ENCODE measurements at regions not wholly inside any gene's neighbourhood (a gene's known extent, or its start where the extent isn't known, plus 50 kb on each side); places are given as distances from the start of the nearest gene placed in this dataset.

GRCh38 chr2:187055463-187055862, 206.5 kb upstream of the ZSWIM2 start:
- TF ChIP-seq CTCF (IDR thresholded peaks at IDR 0.05) = no peak
- TF ChIP-seq POLR2A (IDR thresholded peaks at IDR 0.05) = no peak
- intact Hi-C loops (cut with DNase I; ENCODE audit: low total_unique reads) = no loop called here
- peak in 1 of 2 donors; percentile 16 for DNase-seq (ENCODE audit: low spot score in 2 of 2)
- WGBS, 2 donors = 16 to 35% methylated on average over 1 of the region's 1 CpG
- no peak overlapping the region for H3K4me3 ChIP-seq (ENCODE audit: low read depth, poor library complexity, severe bottlenecking)

DNA sequence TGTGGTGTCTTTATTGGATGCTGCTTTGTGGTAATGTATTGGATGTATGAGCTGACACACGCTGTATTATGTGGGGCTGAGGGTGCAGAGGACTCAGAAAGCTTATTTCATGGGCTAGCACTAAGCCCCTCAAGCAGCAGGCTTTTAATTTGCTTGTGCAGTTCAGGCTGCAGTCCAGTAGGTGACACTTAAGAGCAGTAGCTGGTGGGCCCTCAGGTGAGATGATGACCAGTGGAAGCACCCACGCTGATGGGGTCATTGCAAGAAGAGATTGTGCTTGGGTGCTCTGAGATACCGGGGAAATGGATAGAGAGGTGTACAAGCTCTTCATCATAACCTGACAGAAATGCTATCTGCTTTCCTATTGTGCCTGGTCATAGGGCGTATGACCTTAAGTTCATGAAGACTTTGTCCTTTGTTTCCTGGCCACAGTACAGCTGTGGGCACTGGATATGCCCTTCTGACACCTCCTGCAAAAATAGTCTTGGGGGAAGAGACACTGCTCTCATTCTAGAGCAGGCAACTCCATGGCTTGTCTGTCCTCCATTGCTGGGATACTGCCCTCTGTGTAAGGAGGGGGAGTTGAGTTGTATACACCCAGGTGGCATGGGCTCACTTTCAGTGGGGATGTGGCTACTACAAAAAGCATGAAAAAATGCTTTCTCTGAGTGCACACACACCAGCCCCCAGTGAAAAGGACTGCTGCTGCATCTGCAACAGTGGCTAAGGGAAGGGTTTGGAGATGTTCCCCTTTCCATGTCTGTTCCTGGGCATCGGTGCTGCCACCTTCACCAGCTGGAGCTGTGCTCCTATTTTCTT, 205.7 kb upstream of the ZSWIM2 start:
- intact Hi-C loops (cut with DNase I; ENCODE audit: low total_unique reads) = no loop called here
- 70 to 72% methylated on average over 5 of the region's 5 CpGs for WGBS, 2 donors
- H3K4me3 ChIP-seq (ENCODE audit: low read depth, poor library complexity, severe bottlenecking) = no peak overlapping the region
- no peak for TF ChIP-seq POLR2A (IDR thresholded peaks at IDR 0.05)
- TF ChIP-seq CTCF (IDR thresholded peaks at IDR 0.05) = no peak
- no peak for DNase-seq (ENCODE audit: low spot score in 2 of 2)

GRCh38 chr2:187051350-187051749, 202.4 kb upstream of the ZSWIM2 start:
- no peak overlapping the region for H3K4me3 ChIP-seq (ENCODE audit: low read depth, poor library complexity, severe bottlenecking)
- TF ChIP-seq CTCF (IDR thresholded peaks at IDR 0.05) (no peak), POLR2A (IDR thresholded peaks at IDR 0.05) (no peak)
- 60 to 65% methylated on average over 1 of the region's 1 CpG for WGBS, 2 donors
- intact Hi-C loops (cut with DNase I; ENCODE audit: low total_unique reads) = no loop called here
- no peak for DNase-seq (ENCODE audit: low spot score in 2 of 2)

GRCh38 chr2:187050409-187050998, 201.5 kb upstream of the ZSWIM2 start:
- intact Hi-C loops (cut with DNase I; ENCODE audit: low total_unique reads) = no loop called here
- DNase-seq (ENCODE audit: low spot score in 2 of 2) = no peak
- 91 to 93% methylated on average over 4 of the region's 4 CpGs for WGBS, 2 donors
- no peak overlapping the region for H3K4me3 ChIP-seq (ENCODE audit: low read depth, poor library complexity, severe bottlenecking)
- TF ChIP-seq CTCF (IDR thresholded peaks at IDR 0.05) = no peak
- TF ChIP-seq POLR2A (IDR thresholded peaks at IDR 0.05) = no peak

DNA sequence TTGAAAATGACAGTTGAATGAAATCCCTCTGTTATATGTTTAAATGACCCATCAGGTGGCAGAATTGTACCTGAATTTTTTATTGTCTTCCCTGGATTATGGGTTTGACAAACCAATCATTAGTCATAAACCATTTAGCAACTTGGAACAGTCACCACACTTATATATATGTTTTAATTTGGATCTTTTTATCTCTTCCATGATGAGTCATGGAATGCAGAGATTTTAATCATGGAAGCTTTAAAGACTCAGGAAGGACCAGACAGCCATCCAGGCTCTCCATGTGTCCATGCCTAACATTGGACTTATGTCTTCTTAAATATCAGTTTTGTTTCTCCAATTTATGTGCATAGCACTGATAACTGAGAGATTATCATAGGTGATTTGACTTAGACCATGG, 188.3 kb upstream of the ZSWIM2 start:
- intact Hi-C loops (cut with DNase I; ENCODE audit: low total_unique reads) = no loop called here
- TF ChIP-seq CTCF (IDR thresholded peaks at IDR 0.05) (no peak), POLR2A (IDR thresholded peaks at IDR 0.05) (no peak)
- no peak overlapping the region for H3K4me3 ChIP-seq (ENCODE audit: low read depth, poor library complexity, severe bottlenecking)
- no peak for DNase-seq (ENCODE audit: low spot score in 2 of 2)
